ENCODE measurements at regions not wholly inside any gene's neighbourhood (a gene's known extent, or its start where the extent isn't known, plus 50 kb on each side); places are given as distances from the start of the nearest gene placed in this dataset.

DNA sequence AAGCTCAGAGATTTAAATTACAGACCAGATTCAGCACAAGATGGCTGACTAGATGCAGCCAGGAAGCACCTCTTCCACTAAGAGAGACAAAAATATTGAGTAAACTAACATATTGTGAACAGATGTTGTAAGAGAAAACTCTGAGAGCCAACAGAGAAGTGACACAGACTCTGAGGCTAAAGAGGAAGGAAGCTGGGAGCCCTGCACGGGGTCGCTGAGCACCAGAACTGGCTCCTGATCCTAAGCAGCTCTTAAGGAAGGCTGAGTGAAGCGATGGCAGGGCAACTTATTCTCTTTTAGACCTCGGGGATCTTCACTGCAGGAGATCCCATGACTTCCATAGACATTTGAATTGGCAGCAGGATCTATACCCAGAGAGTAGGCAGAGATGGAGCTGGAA, 578.0 kb upstream of the GRM7 start:
- TF ChIP-seq, protein P1, sequence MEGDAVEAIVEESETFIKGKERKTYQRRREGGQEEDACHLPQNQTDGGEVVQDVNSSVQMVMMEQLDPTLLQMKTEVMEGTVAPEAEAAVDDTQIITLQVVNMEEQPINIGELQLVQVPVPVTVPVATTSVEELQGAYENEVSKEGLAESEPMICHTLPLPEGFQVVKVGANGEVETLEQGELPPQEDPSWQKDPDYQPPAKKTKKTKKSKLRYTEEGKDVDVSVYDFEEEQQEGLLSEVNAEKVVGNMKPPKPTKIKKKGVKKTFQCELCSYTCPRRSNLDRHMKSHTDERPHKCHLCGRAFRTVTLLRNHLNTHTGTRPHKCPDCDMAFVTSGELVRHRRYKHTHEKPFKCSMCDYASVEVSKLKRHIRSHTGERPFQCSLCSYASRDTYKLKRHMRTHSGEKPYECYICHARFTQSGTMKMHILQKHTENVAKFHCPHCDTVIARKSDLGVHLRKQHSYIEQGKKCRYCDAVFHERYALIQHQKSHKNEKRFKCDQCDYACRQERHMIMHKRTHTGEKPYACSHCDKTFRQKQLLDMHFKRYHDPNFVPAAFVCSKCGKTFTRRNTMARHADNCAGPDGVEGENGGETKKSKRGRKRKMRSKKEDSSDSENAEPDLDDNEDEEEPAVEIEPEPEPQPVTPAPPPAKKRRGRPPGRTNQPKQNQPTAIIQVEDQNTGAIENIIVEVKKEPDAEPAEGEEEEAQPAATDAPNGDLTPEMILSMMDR (IDR thresholded peaks at IDR 0.05) = no peak
- TF ChIP-seq EP300 (IDR thresholded peaks at IDR 0.05) (no peak), POLR2A (IDR thresholded peaks at IDR 0.05) (no peak)

Measured in stomach (tissue), 4 donors.